ENCODE measurements at regions not wholly inside any gene's neighbourhood (a gene's known extent, or its start where the extent isn't known, plus 50 kb on each side); places are given as distances from the start of the nearest gene placed in this dataset.

DNA sequence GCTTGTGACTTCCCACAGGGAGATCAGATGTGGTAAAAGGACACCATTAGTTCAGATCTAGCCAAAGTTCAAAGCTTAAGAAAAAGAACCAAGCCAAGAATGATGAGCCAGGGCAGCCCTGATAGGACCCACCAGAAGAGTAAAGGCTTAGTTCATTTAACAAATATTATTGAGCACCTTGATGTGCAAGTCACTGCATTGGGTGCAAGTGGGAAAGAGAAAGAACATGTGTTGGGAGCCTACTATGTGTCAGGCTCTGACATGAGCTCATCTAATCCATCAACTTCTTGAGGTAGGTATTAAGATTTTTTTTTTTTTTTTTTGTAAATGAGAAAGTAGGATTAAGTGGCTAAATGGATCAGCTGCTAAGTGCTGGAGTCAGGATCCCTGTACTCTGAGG lies 53.4 kb upstream of the PIAS1 start:
- TF ChIP-seq, protein P1, sequence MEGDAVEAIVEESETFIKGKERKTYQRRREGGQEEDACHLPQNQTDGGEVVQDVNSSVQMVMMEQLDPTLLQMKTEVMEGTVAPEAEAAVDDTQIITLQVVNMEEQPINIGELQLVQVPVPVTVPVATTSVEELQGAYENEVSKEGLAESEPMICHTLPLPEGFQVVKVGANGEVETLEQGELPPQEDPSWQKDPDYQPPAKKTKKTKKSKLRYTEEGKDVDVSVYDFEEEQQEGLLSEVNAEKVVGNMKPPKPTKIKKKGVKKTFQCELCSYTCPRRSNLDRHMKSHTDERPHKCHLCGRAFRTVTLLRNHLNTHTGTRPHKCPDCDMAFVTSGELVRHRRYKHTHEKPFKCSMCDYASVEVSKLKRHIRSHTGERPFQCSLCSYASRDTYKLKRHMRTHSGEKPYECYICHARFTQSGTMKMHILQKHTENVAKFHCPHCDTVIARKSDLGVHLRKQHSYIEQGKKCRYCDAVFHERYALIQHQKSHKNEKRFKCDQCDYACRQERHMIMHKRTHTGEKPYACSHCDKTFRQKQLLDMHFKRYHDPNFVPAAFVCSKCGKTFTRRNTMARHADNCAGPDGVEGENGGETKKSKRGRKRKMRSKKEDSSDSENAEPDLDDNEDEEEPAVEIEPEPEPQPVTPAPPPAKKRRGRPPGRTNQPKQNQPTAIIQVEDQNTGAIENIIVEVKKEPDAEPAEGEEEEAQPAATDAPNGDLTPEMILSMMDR (conservative IDR thresholded peaks at IDR 0.05; ENCODE audit: low read depth, low read length): no peak
- TF ChIP-seq EZH2 (IDR thresholded peaks at IDR 0.05; ENCODE audit: low read length, unreplicated experiment) (no peak), EZH2phosphoT487 (IDR thresholded peaks at IDR 0.05; ENCODE audit: borderline replicate concordance, low read length) (no peak)
